ENCODE measurements at regions not wholly inside any gene's neighbourhood (a gene's known extent, or its start where the extent isn't known, plus 50 kb on each side); places are given as distances from the start of the nearest gene placed in this dataset.

GRCh38 chr22:27588268-27588667 lies 213.3 kb downstream of the MN1 start:
- H2BK12ac ChIP-seq (ENCODE audit: low read depth, low read length): no peak overlapping the region
- no peak overlapping the region for H2BK120ac ChIP-seq (replicated peaks; ENCODE audit: low read depth, low read length)
- H3K9me3 ChIP-seq (ENCODE audit: insufficient read depth in 2 of 2, low read depth in 1 of 2, low read length in 1 of 2): no peaks in the 10 kb centered on the region
- DNase-seq (ENCODE audit: low read depth in 1 of 2, low spot score in 2 of 2) (no peak), FAIRE-seq (no peak)
- H2BK20ac ChIP-seq (ENCODE audit: low read length): no peak overlapping the region
- no peak overlapping the region for H3K18ac ChIP-seq (ENCODE audit: extremely low read depth, low read length)
- no peak overlapping the region for H2AFZ ChIP-seq (ENCODE audit: low read length)
- no peak overlapping the region for H4K5ac ChIP-seq (ENCODE audit: insufficient read length, low read depth, low read length)
- H3K9ac ChIP-seq (replicated peaks in 1 of 4; ENCODE audit: extremely low read depth in 1 of 4, low read depth in 3 of 4, low read length in 3 of 4): no peak overlapping the region
- no peak overlapping the region for H3K27ac ChIP-seq (ENCODE audit: low read depth, low read length)
- no peak overlapping the region for H3K4me2 ChIP-seq (ENCODE audit: insufficient read depth in 1 of 2, low read depth in 2 of 2, low read length in 2 of 2)
- H4K8ac ChIP-seq (ENCODE audit: extremely low read depth, insufficient read depth, low read length): no peak overlapping the region
- H2BK5ac ChIP-seq (ENCODE audit: low read depth, low read length): no peak overlapping the region
- no peaks in the 10 kb centered on the region for H3K79me2 ChIP-seq (ENCODE audit: control insufficient read depth in 1 of 2, insufficient read depth in 2 of 2, low read length in 2 of 2)
- peaks cover 8% of the 10 kb centered on the region; the same call in 1 of the 2 replicates for H3K23me2 ChIP-seq (ENCODE audit: low read depth, low read length)
- no peaks in the 10 kb centered on the region for H3K79me1 ChIP-seq (ENCODE audit: low read depth, low read length)
- CTCF ChIA-PET (ENCODE audit: partially characterized antibody): no interaction called here
- 88% methylated on average over 6 of the region's 6 CpGs; no CpG with 5 or more reads in 1 of the 2 experiments for WGBS, 2 experiments (ENCODE audit: extremely low coverage in 1 of 2, insufficient coverage in 1 of 2, insufficient read length in 1 of 2, insufficient replicate concordance in 2 of 2, low coverage in 1 of 2, low lambda C conversion rate in 2 of 2, missing lambda C conversion rate in 1 of 2)
- H2BK15ac ChIP-seq (ENCODE audit: low read length): no peak overlapping the region
- POLR2A ChIA-PET (ENCODE audit: partially characterized antibody): no interaction called here
- no peaks in the 10 kb centered on the region for H3K36me3 ChIP-seq (ENCODE audit: control insufficient read depth in 2 of 4, insufficient read depth in 4 of 4, low read length in 3 of 4)
- no peak overlapping the region for H3K56ac ChIP-seq (replicated peaks; ENCODE audit: insufficient read length, low read depth, low read length)
- H3K4ac ChIP-seq (replicated peaks; ENCODE audit: insufficient read length, low read depth, low read length): no peak overlapping the region
- no peaks in the 10 kb centered on the region; a peak in 1 of 7 replicates for H3K4me1 ChIP-seq (replicated peaks in 1 of 4; ENCODE audit: control insufficient read depth in 3 of 4, insufficient read depth in 4 of 4, low read length in 3 of 4)
- no peak overlapping the region for H3K4me3 ChIP-seq (ENCODE audit: extremely low read depth in 1 of 4, insufficient read depth in 2 of 4, low read depth in 3 of 4, low read length in 4 of 4)
- H3K23ac ChIP-seq (ENCODE audit: insufficient read length): no peak overlapping the region
- H4K20me1 ChIP-seq (replicated peaks in 1 of 2; ENCODE audit: control insufficient read depth in 1 of 2, insufficient read depth in 2 of 2, low read length in 2 of 2): peaks cover 0 to 3% of the 10 kb centered on the region in 2 experiments
- no peak overlapping the region for H2AK5ac ChIP-seq (ENCODE audit: low read depth, low read length)
- no peaks in the 10 kb centered on the region for H3K27me3 ChIP-seq (replicated peaks in 1 of 4; ENCODE audit: control insufficient read depth in 3 of 4, extremely low read depth in 1 of 4, insufficient read depth in 3 of 4, low read length in 3 of 4)
- no peak overlapping the region for H4K91ac ChIP-seq (replicated peaks; ENCODE audit: insufficient read length, low read length)
- no peak overlapping the region for H3K14ac ChIP-seq (ENCODE audit: insufficient read length)
- TF ChIP-seq RXRA (IDR thresholded peaks at IDR 0.05; ENCODE audit: insufficient read depth, low read depth, low read length): no peak
- no peak for TF ChIP-seq RAD21 (IDR thresholded peaks at IDR 0.05 in 1 of 2, conservative IDR thresholded peaks at IDR 0.05 in 1 of 2; ENCODE audit: low read depth in 2 of 2, low read length in 2 of 2)
- TF ChIP-seq ATF2 (IDR thresholded peaks at IDR 0.05; ENCODE audit: low read length): no peak
- TF ChIP-seq RBBP5 (IDR thresholded peaks at IDR 0.05; ENCODE audit: borderline replicate concordance, low read depth, low read length): no peak
- TF ChIP-seq HDAC6 (IDR thresholded peaks at IDR 0.05; ENCODE audit: low read depth, low read length): no peak
- TF ChIP-seq CREB1 (IDR thresholded peaks at IDR 0.05): no peak
- TF ChIP-seq SIRT6 (IDR thresholded peaks at IDR 0.05; ENCODE audit: low read length): no peak
- no peak for TF ChIP-seq POLR2A (IDR thresholded peaks at IDR 0.05; ENCODE audit: control extremely low read depth in 1 of 2, low read depth in 2 of 2, low read length in 2 of 2)
- TF ChIP-seq SAP30 (IDR thresholded peaks at IDR 0.05; ENCODE audit: insufficient read depth, insufficient replicate concordance, low read length): no peak
- TF ChIP-seq EGR1 (IDR thresholded peaks at IDR 0.05; ENCODE audit: borderline replicate concordance, low read depth, low read length): no peak
- no peak for TF ChIP-seq RNF2 (IDR thresholded peaks at IDR 0.05; ENCODE audit: borderline replicate concordance, low read depth, low read length, missing control alignments, poor library complexity, severe bottlenecking)
- TF ChIP-seq USF2 (IDR thresholded peaks at IDR 0.05; ENCODE audit: low read length): no peak

All from H1 (cell line).